Activated naive CD8-positive, alpha-beta T cell treated with anti-CD3 and anti-CD28 coated beads for 36 hours (primary cell): ENCODE measurements at regions not wholly inside any gene's neighbourhood (a gene's known extent, or its start where the extent isn't known, plus 50 kb on each side); places are given as distances from the start of the nearest gene placed in this dataset.

Experiments
- DNase-seq: peaks from one replicate; pipeline ENCODE4 v3.0.0; 2021
- H3K27ac Mint-ChIP-seq: one replicate; pipeline ENCODE4 v1.8.0; 2022; ENCODE audit warnings: mild to moderate bottlenecking, moderate library complexity, mixed read lengths
- H3K27me3 Mint-ChIP-seq: one replicate; pipeline ENCODE4 v1.8.0; 2022; ENCODE audit warnings: mild to moderate bottlenecking, mixed read lengths
- H3K36me3 Mint-ChIP-seq: one replicate; pipeline ENCODE4 v1.8.0; 2021; ENCODE audit warnings: mild to moderate bottlenecking, mixed read lengths
- H3K4me1 Mint-ChIP-seq: one replicate; pipeline ENCODE4 v1.8.0; 2021; ENCODE audit warnings: mixed read lengths
- H3K4me3 Mint-ChIP-seq: one replicate; pipeline ENCODE4 v1.8.0; 2022; ENCODE audit warnings: mild to moderate bottlenecking, moderate library complexity, mixed read lengths
- H3K9me3 Mint-ChIP-seq: one replicate; pipeline ENCODE4 v1.8.0; 2022; ENCODE audit warnings: mixed read lengths

- Mint-ChIP-seq H3K27me3 (peaks cover 8% of the 10 kb centered on the region), H3K36me3 (no peaks in the 10 kb centered on the region), H3K27ac (no peak overlapping the region)
These were observed 209.9 kb downstream of the COL4A1 start for GRCh38 chr13:110097013-110097412.

GRCh38 chr13:110092831-110093247 lies 214.1 kb downstream of the COL4A1 start:
- H3K4me1 Mint-ChIP-seq, result peaks cover 4% of the 10 kb centered on the region
- no peak overlapping the region for H3K4me3 Mint-ChIP-seq
- H3K36me3 Mint-ChIP-seq, result no peaks in the 10 kb centered on the region
- H3K9me3 Mint-ChIP-seq, result no peaks in the 10 kb centered on the region
- no peak overlapping the region for H3K27ac Mint-ChIP-seq
- DNase-seq, result no peak
- H3K27me3 Mint-ChIP-seq, result peaks cover 3% of the 10 kb centered on the region

More at GRCh38 chr13:110097013-110097412, 209.9 kb downstream of the COL4A1 start:
- no peak for DNase-seq
- Mint-ChIP-seq H3K9me3 (peaks cover 4% of the 10 kb centered on the region), H3K4me1 (peaks cover 4% of the 10 kb centered on the region), H3K4me3 (no peak overlapping the region)

- Mint-ChIP-seq H3K4me3 (no peak overlapping the region), H3K4me1 (peaks cover 4% of the 10 kb centered on the region), H3K27me3 (peaks cover 4% of the 10 kb centered on the region), H3K9me3 (peaks cover 2% of the 10 kb centered on the region), H3K36me3 (no peaks in the 10 kb centered on the region), H3K27ac (no peak overlapping the region)
- DNase-seq, result no peak
These were observed 217.1 kb downstream of the COL4A1 start for GRCh38 chr13:110089815-110090214.

- Mint-ChIP-seq H3K27me3 (peaks cover 8% of the 10 kb centered on the region), H3K27ac (no peak overlapping the region), H3K9me3 (peaks cover 2% of the 10 kb centered on the region), H3K4me3 (no peak overlapping the region), H3K36me3 (no peaks in the 10 kb centered on the region), H3K4me1 (no peaks in the 10 kb centered on the region)
- no peak for DNase-seq
These were observed 217.9 kb downstream of the COL4A1 start for GRCh38 chr13:110089100-110089499.

DNA sequence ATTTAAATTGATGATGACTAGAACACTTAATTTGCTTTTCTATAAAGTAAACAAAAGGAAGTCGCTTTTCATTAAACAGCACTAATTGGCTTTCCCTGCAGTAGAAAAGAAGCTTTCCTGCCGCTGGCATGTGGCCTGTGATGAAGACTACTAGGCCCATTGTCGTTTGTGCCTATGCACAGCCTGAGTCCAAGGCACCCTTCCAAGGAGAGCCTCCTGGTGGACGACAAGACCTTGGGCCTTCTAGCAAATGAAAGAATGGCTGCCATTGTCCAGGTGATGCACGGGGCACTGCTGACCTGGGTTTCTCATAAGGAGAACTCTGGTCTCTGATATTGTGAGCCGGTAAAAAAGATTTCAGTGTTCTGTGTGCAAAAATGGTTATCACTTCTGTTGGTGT lies 233.0 kb downstream of the COL4A1 start:
- Mint-ChIP-seq H3K36me3 (no peaks in the 10 kb centered on the region), H3K9me3 (peaks cover 3% of the 10 kb centered on the region), H3K27me3 (peaks cover 16% of the 10 kb centered on the region), H3K27ac (no peak overlapping the region), H3K4me3 (no peak overlapping the region), H3K4me1 (no peaks in the 10 kb centered on the region)
- DNase-seq, result no peak

DNA sequence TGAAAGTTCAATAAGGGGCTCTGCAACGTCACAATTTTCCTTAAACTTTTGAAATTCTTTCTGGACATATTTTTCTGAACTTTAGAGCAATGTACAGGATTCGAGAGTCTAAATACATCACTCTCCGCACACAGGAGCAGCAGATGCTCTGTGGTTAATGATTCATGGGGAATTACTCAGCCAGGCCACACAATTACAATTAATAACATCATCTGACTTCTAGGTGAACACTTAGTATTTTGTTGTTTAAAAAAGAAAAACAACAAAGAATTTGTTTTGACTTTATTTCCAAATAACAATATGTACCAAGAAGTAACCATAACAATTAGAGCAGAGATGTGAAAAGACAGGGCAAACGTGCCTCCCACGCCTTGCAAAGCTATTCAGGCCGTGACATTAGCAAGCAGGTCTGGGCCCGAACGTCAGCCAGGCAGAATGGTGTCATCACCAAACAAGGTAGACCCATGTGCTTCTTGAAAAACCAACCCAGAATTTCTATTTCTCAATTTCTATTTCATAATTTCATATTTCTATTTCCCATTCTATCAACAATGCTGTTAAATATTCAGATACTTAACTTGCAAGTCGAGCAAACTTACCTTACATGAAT lies 236.3 kb downstream of the COL4A1 start:
- H3K36me3 Mint-ChIP-seq, result no peaks in the 10 kb centered on the region

GRCh38 chr13:110070046-110070445 lies 236.9 kb downstream of the COL4A1 start:
- Mint-ChIP-seq H3K9me3 (no peaks in the 10 kb centered on the region), H3K4me1 (no peaks in the 10 kb centered on the region), H3K27ac (no peak overlapping the region), H3K4me3 (no peak overlapping the region), H3K36me3 (no peaks in the 10 kb centered on the region), H3K27me3 (peaks cover 7% of the 10 kb centered on the region)
- no peak for DNase-seq

More for the DNA sequence above, 236.3 kb downstream of the COL4A1 start:
- Mint-ChIP-seq H3K27ac (no peak overlapping the region), H3K4me3 (no peak overlapping the region), H3K27me3 (peaks cover 7% of the 10 kb centered on the region), H3K9me3 (no peaks in the 10 kb centered on the region), H3K4me1 (no peaks in the 10 kb centered on the region)
- no peak for DNase-seq

DNA sequence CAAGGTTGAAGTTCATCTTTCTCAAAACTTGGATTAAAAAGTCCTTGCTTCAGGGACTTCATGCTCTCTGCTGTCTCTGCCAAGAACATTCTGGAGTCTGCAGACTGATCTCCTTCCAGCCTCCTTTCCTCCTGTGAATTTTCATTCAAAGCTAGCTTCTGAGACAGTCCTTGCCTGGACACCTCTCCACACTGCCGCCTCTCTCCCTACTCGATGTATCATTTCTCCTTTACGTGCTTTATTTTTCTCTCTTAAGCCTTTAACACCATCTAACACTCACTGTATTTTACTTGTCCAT lies 238.8 kb downstream of the COL4A1 start:
- Mint-ChIP-seq H3K36me3 (no peaks in the 10 kb centered on the region), H3K9me3 (no peaks in the 10 kb centered on the region), H3K4me3 (no peak overlapping the region), H3K27ac (no peak overlapping the region), H3K27me3 (peaks cover 3% of the 10 kb centered on the region), H3K4me1 (no peaks in the 10 kb centered on the region)
- DNase-seq, result no peak

- Mint-ChIP-seq H3K9me3 (no peaks in the 10 kb centered on the region), H3K4me1 (no peaks in the 10 kb centered on the region), H3K27ac (no peak overlapping the region), H3K36me3 (no peaks in the 10 kb centered on the region), H3K27me3 (peaks cover 3% of the 10 kb centered on the region), H3K4me3 (no peak overlapping the region)
- DNase-seq, result no peak
These were observed 239.4 kb downstream of the COL4A1 start for GRCh38 chr13:110067355-110068175.

- no peaks in the 10 kb centered on the region for H3K36me3 Mint-ChIP-seq
- no peaks in the 10 kb centered on the region for H3K4me1 Mint-ChIP-seq
- H3K9me3 Mint-ChIP-seq, result no peaks in the 10 kb centered on the region
- H3K27me3 Mint-ChIP-seq, result peaks cover 3% of the 10 kb centered on the region
- no peak overlapping the region for H3K27ac Mint-ChIP-seq
- no peak for DNase-seq
- H3K4me3 Mint-ChIP-seq, result no peak overlapping the region
These were observed 241.2 kb downstream of the COL4A1 start for GRCh38 chr13:110065780-110066179.

DNA sequence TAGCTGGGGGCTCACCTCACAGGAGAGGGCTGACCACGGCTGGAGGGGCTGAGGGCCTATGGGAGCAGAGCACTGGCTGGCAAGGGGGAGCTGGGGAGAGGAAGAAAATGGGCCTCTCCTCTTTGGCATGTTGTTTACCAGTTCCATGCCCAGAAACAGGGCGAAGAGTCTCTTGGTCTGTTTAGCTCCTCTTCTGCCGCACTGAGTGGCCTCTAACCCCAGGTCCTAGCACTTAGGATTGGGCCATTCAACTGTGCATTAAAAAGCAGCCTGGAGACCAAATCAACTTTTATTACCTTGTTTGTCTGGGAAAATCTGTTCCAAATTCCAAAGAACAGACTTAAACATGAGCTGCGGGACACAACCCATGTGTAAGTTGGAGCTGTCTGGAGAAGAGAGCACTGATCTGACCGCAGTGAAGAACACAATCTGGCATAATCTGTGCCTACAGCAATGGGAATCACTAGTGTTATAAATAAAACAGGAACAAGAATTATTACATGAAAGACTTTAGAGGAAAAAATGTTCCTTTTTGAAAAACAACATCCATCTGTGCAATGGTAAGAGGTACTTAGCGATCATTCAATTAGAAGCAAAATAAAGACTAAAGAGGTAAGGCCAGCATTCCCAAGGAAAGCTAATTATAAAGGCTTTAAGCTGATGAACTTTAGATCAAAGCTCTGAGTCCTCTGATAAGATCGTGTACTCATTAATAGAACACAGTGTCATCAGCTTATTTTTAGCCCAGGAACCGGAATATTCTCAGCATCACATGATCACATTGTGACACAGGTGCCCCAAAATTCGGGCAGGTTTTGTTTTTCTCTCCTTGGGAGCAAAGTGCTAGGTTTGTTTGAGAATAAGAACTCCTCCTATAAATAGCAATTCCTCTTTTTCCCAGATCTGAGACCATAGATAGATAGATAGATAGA lies 243.2 kb downstream of the COL4A1 start:
- Mint-ChIP-seq H3K4me1 (no peaks in the 10 kb centered on the region), H3K36me3 (no peaks in the 10 kb centered on the region), H3K4me3 (no peak overlapping the region), H3K27ac (no peak overlapping the region), H3K27me3 (no peaks in the 10 kb centered on the region), H3K9me3 (no peaks in the 10 kb centered on the region)
- DNase-seq, result no peak

- no peaks in the 10 kb centered on the region for H3K4me1 Mint-ChIP-seq
These were observed 244.0 kb downstream of the COL4A1 start for GRCh38 chr13:110062777-110063442.

GRCh38 chr13:110062077-110062776 lies 244.7 kb downstream of the COL4A1 start:
- no peaks in the 10 kb centered on the region for H3K4me1 Mint-ChIP-seq
- DNase-seq, result no peak
- no peaks in the 10 kb centered on the region for H3K36me3 Mint-ChIP-seq
- H3K27me3 Mint-ChIP-seq, result no peaks in the 10 kb centered on the region
- H3K9me3 Mint-ChIP-seq, result no peaks in the 10 kb centered on the region
- H3K4me3 Mint-ChIP-seq, result no peak overlapping the region
- H3K27ac Mint-ChIP-seq, result no peak overlapping the region

More at GRCh38 chr13:110062777-110063442, 244.0 kb downstream of the COL4A1 start:
- Mint-ChIP-seq H3K27ac (no peak overlapping the region), H3K4me3 (no peak overlapping the region), H3K9me3 (no peaks in the 10 kb centered on the region), H3K36me3 (no peaks in the 10 kb centered on the region), H3K27me3 (no peaks in the 10 kb centered on the region)
- no peak for DNase-seq

DNA sequence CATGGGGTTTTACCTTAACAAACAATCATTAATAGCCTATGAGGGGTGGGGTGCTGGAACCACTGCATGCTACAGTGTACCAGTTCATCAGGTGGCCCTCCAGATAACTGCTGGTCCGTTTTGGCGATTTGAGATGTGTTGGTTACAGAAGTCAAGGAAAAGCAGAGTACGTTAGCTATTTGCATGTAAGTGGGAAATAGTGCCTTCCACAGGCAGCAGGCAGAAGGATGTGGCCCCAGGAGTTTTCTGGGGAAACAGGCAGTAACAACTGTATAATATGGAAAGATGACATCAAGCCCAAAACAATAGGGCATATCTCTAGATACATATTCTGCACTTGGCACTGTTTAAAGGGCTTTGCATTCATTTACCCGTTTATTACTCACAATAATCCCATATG lies 245.7 kb downstream of the COL4A1 start:
- Mint-ChIP-seq H3K9me3 (no peaks in the 10 kb centered on the region), H3K36me3 (no peaks in the 10 kb centered on the region), H3K27ac (no peak overlapping the region), H3K27me3 (peaks cover 1% of the 10 kb centered on the region), H3K4me1 (no peaks in the 10 kb centered on the region), H3K4me3 (no peak overlapping the region)
- no peak for DNase-seq
